Fibroblast of upper back skin (primary cell): ENCODE measurements at regions not wholly inside any gene's neighbourhood (a gene's known extent, or its start where the extent isn't known, plus 50 kb on each side); places are given as distances from the start of the nearest gene placed in this dataset.
"Not testable (repeated sequence)": the region's sequence is repeated elsewhere in the genome, so short reads cannot be mapped to it uniquely, and the experiment has no call there.

Source experiments
- DNase-seq: peaks from one replicate; pipeline ENCODE4 v3.0.0-alpha.2; 2013

DNA sequence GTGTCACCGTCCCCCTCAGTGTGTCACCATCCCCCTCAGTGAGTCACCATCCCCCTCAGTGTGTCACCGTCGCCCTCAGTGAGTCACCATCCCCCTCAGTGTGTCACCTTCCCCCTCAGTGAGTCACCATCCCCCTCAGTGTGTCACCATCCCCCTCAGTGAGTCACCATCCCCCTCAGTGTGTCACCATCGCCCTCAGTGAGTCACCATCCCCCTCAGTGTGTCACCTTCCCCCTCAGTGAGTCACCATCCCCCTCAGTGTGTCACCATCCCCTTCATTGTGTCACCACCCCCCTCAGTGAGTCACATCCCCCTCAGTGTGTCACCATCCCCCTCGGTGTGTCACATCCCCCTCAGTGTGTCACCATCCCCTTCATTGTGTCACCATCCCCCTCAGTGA, 486.1 kb upstream of the SALL3 start:
- not testable (repeated sequence) for DNase-seq

DNA sequence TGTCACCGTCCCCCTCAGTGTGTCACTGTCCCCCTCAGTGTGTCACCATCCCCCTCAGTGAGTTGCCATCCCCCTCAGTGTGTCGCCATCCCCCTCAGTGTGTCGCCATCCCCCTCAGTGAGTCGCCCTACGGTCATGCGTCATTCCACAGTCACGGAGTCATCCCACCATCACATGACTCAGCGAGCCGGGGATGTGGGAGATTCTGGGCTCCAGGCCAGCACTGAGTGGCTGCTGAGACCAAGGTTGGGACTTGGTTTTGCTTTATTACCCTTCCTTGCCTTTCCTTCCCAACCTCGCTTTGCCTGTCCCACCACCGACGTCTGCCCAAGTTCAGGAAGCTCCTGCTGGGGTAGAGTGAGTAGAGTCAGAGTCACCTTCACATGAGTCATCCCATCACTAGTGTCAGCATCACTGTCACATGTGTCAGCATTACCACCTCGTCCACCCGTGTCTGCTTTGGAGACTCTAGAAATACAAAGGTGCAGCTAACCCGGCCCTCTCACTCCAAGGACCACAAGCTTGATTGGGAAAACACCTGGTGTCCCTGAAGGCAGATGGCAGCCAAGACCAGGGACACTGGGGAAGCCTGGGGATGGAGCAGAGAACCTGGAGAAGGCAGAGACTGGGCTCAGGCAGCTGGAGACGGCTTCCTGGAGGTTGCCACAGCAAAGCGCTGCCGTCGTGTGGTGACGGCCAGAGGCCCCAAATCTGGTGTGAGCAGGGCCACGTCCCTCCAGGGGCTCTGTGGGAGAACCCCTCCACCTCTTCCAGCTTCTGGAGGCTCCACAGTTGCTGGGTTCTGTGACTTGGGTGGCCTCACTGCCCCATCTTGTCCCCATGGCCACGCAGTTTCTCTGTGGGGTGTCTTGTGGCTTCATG, 485.2 kb upstream of the SALL3 start:
- DNase-seq: no peak

DNA sequence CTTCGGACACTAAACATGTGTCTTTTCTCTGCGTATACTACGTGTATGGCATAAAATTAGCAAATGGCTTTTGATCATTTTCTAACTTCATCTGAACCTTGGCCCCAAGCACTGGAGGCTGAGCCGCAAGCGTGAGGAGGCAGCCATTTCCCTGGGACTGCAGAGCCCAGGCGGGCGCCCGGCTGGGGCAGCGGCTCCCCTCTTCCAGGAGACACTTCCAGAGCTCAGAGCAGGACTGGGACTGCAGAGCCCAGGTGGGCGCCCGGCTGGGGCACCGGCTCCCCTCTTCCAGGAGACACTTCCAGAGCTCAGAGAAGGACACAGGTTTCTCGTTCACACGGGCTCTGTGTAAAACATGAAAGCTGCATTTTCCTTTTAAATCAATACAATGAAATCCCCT, 484.1 kb upstream of the SALL3 start:
- no peak for DNase-seq

DNA sequence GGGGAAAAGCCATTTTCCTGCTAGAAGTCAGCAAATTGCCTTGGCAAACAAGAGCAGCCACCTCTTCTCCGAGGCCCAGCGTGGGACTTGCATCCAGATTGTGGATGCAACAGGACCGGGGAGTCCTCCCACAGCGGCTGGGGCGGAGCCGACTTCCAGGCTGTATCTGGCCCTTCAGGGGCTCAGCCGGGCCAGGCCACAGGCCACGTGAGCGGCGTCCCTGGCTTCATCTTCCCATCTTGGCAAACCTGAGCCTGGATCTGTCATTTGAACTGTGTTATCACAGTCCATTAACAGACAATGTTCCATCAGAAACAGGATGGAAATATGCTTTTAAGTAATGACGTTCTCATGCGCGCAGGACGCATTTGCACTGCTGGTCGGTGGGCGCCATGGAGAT, 483.5 kb upstream of the SALL3 start:
- DNase-seq: no peak

DNA sequence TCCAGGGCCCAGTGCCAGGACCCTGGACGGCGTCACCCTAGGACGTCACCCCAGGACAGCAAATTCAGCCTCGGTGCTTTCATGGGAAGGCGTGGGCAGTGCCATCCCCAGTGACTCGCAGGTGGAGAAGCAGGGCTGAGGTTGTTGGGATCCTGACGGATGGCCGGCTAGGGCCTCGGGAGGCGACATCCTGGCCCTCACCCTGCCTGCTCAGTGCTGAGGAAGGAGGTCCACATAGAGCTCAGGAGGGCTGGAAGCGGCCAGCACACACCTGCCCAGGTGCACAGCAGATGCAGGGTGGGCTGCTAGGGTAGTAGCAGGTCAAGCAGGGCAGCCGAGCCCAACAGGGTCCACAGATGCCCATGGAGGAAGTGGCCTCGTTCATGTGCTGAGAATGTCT, 482.0 kb upstream of the SALL3 start:
- no peak for DNase-seq

DNA sequence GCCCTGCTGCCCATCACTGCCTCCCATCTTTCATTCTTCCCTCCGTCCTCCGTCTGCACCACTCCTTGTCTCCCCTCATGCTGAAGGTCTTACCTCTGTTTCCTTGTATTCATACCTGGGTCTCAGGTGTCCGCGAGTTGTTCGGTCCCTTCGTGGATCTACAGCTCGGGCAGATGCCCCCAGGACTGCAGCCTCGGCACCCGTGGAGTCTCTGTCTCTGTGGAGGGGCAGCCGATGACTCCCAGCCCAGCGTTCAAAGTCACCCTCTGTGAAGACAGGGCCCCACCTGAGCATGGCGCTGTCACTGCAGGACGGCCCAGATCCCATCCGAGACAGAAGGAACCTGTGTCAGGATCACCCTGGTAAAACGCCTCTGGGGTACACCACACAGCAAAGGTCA, 480.0 kb upstream of the SALL3 start:
- DNase-seq: no peak

DNA sequence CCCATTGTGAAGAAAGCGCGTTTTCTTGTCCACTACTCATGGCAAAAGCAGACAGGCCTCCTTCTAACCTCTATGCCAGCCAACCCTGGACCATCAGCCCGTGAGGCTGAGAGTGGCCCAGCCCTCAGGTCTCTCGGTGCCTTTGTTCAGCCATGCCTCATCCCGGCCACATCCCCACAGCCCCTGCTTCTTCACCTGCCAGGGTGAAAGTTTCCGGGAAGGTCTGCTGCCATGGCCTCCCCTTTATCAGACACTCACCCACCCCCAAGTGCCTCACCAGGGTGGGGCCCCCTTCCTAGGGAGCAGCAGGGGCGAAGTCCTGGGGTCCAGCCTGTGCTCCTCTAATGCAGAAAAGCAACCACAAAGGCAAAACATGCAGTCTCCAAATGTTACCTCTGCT, 478.4 kb upstream of the SALL3 start:
- no peak for DNase-seq

DNA sequence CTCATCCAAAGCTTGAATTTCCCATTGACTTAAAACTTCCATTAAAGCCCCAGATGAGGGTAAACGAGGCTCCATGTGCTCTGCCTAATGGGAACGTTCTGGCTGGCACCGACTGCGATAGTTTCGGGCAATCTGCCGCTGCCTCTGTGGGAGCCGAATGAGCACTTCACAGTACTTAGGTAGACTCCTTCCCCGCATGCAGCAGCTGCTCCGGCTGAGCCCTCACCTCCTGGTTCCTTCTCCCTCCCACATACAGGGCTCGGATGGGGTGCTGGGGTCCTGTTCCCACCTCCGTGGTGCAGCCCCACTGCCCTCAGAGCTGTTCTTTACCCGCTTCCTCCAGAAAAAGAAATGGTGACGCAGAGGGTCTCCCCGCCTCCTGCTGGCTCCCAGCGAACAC, 476.5 kb upstream of the SALL3 start:
- no peak for DNase-seq

DNA sequence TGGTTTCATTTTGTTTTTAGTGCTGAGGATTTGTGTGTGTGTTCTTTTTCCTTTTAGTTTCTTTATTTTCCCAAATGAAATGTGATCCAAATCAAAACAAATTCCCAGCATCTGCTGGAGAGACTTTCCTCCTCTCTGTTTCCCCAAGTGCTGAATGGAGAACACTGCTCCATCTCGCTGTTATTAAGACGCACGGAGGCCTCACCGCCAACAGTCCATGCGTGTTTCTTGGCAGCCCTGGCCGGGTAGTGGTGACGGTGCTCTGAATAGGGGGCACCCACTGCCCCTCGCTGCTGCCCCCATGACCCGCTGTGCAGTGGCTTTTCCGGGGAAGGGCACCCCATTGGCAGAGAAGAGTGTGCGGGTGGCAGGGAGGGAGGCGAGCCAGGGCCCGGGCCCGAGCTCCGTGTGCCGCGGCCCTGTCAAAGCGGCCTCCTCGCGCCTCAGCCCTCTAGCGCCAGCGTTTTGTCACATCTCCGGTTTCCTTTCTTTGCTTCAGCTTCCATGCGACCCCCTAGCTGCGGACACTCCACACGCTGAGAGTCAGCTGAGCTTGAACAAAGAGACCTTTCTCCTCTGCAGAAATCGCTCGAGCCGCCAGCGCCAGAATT, 473.7 kb upstream of the SALL3 start:
- no peak for DNase-seq

DNA sequence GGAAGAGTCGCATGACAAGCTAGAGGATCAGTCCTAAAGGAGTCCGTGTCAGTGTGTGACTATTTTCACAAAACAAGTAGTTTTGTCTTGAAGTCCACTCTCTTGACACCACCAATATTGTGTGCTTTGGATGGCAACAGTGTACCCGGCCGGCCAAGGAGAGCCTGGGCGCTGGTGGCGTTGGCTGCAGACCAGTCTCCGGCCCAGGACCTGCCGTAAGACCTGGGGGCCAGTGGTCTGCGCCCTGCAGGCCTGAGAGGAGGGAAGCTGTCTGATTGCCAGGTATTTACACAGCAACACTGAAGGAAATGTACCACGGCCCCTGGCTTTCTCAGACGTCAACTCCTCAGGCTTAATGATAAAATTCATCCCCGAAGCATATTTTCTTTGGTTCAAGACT, 472.4 kb upstream of the SALL3 start:
- no peak for DNase-seq

DNA sequence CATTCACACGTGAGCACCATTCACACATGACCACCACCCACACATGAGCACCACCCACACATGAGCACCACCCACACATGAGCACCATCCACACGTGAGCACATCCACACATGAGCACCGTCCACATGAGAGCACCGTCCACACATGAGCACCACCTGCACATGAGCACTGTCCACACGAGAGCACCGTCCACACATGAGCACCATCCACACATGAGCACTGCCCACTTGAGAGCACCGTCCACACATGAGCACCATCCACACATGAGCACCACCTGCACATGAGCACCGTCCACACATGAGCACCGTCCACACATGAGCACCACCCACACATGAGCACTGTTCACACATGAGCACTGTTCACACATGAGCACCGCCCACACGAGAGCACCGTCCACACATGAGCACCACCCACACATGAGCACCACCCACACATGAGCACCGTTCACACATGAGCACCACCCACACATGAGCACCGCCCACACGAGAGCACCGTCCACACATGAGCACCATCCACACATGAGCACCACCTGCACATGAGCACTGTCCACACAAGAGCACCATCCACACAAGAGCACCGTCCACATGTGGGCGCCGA, 471.3 kb upstream of the SALL3 start:
- not testable (repeated sequence) for DNase-seq

DNA sequence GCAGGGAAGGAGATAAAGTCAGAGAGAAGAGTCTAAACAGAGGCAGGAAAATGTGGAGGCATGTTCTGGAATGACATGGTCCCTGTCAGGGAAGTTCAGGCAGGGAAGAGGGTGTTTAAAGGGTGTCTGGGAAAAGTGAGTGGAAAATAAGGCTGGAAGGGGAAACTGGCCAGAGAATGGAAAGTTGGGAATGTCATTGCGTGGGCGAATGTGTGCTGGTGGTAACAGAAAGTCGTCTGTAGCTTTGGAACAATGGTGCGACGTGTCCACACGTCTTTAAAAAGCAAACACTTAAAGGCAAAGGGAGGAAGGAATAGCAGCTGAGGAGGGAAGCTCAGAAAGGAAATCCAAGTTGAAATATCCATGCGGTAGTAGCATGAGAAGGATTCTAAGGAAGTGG, 469.5 kb upstream of the SALL3 start:
- DNase-seq: no peak

DNA sequence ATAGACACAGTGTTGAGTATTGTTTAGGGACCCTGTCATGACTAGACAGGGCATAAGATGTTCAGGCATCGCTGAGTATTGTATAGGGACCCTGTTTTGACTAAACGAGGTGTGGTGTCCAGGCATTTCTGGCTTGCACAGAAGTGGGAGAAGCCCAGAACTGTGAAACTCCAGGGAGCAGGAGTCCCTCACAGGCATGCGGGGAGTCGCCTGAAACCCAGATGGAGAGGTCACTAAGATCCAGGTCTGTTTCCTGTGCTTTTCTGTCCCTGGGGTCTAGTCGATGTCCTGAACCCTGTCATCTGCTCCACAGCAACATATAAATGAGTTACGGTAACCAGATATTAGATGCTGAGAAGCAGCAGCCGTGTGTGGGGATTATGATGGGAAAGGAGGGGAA, 469.0 kb upstream of the SALL3 start:
- DNase-seq: no peak

DNA sequence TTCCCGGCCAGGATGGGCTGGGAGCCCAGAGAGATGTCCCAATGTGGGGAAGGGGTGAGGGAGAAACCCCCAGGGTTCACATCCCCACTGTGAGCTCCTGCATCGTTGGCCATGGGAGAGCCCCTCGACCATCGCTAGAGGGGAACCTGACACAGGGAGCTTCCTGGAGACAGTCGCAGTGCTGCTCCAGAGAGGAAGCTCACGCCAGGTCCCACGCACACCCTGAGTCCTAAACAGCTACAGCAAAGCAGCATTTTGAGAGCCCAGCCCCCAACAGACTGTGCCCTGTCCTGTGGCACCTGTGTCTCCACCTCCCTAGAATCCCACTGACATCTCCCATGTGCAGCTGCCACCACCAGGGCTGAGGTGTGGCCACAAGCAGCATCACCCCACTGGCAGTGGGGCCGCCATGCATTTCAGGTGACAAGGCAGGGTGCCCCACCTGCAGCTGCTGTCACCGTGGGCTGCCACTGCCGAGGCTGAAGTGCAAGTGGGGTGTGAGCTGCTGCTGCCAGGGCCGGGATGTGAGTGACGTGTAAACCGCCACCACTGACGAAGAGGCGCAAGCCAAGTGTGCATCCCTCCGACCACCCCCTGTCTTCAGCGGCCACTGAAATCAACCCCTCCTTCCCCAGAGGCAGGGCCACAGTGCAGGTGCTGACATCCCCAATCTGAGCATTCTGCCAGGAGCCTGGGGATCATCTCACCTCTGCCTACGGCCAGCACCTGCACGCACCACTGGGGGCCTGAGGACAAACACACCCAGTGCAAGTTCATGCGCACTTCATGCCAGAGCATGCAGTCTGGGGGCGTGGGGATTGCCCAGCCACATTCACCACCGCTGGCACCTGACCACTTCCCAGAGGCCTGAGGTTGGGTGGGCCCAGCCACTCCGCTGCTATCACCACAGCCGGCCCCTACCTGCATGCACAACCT, 467.7 kb upstream of the SALL3 start:
- no peak for DNase-seq

DNA sequence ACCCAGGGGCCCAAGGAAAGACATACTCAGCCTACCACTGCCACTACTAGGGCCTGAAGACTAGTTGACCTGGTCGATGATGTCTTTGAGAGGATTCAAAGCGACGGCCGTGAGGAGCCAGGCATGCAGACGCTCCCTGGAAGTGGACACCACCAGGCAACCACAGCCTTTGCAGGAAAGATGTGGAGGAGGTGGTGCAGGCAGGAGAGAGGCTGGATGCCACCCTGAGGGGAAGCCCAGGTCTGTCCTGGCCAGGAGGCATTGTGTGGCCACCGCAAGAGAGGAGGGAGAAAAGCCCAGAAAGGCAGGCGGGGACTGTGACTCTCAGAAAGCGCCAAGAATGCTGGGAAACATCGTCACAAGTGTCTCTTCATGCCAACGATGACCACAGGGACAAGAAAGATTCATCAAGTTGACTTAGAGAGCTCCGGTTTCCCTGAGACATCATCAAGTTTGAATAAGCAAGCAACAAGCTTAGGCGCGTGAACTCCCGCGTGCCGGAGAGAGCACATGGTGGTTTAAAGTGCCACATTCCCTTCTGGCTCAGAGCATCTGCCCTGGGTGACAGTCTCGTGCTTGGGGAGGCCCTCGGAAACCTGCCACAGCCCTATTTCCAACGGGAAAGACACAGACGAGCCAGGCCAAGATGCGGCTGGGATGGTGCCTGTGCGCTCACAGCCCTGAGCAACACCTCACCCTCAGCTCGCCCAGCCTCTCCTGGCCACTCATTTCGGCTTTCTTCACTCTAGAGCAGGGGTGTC, 464.5 kb upstream of the SALL3 start:
- no peak for DNase-seq

DNA sequence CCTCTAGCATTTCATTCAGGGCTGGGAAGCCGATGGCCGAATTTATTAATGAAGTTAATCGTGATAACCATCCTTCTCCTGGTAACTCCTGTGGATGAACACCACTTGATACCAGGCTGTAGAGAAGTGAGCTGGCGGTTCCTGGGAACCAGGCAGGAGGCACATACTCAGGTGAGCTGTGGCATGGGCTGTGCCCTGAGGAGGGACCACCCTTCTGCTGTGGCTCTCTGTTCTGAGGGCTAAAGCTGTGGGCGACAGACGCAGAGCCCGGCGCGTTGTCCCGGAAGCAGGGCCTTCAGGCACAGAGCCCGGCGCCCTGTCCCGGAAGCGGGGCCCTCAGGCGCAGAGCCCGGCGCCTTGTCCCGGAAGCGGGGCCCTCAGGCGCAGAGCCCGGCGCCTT, 462.3 kb upstream of the SALL3 start:
- DNase-seq: no peak

DNA sequence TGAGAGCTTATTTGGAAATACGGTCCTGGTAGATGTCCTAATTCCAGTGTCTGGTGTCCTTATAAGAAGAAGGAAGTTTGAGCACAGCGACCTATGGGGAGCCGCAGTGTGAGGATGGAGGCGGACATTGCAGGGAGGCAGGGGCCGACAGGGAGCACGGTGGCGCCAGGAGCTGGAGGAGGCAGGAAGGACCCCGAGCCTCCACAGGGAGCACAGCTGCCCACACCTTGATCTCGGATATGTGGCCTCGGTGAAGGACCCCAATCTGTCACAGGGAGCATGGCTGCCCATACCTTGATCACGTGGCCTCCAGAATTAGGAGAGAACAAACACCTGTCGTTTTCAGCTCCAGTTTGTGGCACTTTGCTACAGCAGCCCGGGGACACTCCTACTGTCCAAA, 461.6 kb upstream of the SALL3 start:
- DNase-seq: no peak

DNA sequence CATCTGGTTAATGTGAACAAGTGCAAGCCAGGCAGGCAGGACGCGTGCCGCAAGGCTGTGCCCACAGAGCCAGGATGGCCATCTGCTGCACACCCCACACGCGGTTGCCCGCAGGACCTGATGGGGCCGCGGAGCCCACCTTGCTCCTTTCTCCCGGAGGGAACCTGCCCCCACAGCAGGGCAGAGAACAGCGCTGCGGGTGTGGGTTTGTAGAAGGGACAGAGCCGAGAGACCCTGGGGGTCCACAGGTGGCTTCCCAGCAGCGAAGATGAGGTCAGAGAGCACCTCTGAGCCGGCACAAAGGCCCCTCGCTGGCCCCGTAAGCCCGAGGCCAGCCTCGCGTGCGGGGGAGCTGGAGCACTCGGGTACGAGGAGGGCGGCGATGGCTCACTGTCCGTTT, 460.8 kb upstream of the SALL3 start:
- no peak for DNase-seq

DNA sequence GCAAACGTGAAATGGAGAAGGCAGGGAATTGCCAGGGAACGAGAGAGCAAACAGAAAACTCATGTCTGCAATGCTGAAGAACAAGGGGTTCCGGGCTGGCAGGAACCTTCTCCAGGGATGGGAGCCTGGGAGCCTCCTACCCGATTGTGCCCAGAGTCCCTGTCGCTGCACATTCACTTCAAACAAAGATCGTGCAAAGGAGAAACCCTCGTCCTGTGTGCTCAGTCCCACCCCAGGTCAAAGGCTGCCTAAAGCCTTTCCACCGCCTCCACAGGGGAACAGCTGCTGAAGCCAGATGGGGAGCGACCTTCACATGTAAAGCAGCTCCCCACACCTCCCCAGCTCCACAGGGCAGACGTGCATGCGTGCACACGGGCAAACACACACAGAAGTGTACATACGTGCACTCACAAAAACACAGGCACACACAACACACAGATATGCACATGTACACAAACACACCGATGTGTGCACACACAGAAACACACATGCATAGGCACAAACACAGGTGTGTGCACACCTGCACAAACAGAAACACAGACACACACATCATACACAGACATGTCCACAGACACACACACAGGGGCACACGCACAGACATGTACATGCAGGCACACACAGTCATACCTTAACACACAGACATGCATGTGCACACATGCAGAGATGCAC, 460.1 kb upstream of the SALL3 start:
- no peak for DNase-seq

DNA sequence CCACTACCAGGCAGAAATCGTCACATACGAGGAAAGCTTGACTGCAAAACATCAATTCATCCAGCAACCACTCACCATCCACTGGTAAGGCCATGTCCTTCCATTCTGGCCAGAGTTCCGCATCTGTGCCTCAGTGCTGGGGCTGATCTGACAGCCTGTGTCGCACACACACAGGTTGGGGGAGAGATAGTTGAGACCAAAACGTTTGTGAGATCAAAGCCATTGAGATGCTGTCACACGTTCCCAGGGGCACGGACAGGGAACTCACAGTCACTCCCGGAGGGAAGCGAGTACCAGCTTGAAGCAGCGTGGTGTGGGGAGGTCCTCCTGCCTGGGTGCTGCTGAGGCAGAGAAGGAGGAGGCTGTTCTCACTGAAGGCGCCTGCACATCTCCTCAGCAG, 458.5 kb upstream of the SALL3 start:
- no peak for DNase-seq

DNA sequence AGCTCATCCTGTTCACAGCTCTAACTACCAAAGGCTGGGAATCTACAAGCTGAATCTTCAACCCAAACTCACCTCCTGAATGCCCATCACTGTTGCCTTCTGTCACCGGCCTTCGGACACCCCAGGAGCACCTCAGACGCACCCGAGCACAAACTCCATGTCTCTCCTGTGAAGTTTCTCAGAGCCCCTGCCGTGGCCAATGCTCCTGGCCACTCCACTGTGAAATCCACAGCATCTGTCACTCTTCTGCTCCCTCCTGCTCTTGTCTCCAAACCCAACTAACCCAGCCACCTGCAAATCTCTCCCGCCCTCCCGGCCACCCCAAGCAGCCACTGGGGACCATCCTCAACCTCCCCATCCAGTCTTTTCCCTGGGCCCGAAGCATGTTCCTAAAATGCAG, 457.9 kb upstream of the SALL3 start:
- no peak for DNase-seq

DNA sequence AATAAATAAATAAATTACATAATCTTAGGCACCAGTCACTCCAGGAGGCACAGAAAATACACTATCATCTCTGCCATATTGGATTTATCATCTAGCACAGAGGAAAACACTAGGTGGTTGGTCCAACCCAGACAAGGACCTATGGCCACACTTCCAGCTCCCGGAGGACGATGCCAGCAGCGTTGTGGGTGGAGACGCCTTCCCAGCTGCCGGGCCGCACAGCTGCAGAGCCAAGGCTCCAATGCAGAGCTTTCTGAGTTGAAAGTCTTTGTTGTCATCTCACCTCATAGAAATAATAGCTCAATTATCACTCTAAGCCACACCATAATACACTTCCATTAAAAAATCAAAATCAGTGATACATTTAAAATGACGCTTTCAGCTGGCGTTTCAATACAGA, 457.1 kb upstream of the SALL3 start:
- no peak for DNase-seq
